Erythroblast (primary cell): ENCODE measurements at regions not wholly inside any gene's neighbourhood (a gene's known extent, or its start where the extent isn't known, plus 50 kb on each side); places are given as distances from the start of the nearest gene placed in this dataset.

Experiments
- GATA1 ChIP-seq: IDR thresholded peaks from 2 replicates; pipeline ENCODE4 v1.6.1; 2011; ENCODE audit warnings: low read depth, mild to moderate bottlenecking, control low read depth, low read length, moderate library complexity
- POLR2A ChIP-seq: IDR thresholded peaks from 2 replicates; pipeline ENCODE4 v1.6.1; 2011; ENCODE audit warnings: mild to moderate bottlenecking, low read length

DNA sequence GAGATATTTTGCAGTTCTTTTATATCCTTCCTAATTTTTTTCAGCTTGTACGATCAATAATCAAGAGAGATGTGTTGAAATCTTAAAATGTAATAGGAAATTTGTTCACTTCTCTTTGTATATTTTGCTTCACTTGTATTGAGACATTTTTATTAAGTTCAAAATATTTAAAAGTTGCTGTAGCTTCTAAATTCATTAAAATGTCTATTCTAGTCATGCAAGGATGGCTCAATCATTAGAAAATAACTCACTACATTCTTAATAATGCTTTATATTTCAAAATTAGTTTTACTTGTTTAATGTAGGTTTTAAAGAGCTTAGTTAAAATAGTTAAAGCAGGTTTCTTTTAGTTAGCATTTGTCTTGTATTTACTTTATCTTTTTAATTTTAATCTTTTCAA lies 308.4 kb downstream of the CYRIA start:
- TF ChIP-seq POLR2A = no peak
- TF ChIP-seq GATA1 = no peak
